ENCODE measurements at regions not wholly inside any gene's neighbourhood (a gene's known extent, or its start where the extent isn't known, plus 50 kb on each side); places are given as distances from the start of the nearest gene placed in this dataset.

GRCh38 chr5:136420168-136420898, 55.0 kb upstream of the TRPC7 start:
- Histone ChIP-seq H2BK20ac (ENCODE audit: low read length) (no peak overlapping the region), H3K14ac (ENCODE audit: insufficient read length) (no peak overlapping the region), H3K56ac (replicated peaks; ENCODE audit: insufficient read length, low read depth, low read length) (no peak overlapping the region), H2BK120ac (replicated peaks; ENCODE audit: low read depth, low read length) (no peak overlapping the region), H3K27me3 (replicated peaks in 1 of 4; ENCODE audit: control insufficient read depth in 3 of 4, extremely low read depth in 1 of 4, insufficient read depth in 3 of 4, low read length in 3 of 4) (no peaks in the 10 kb centered on the region), H3K9ac (replicated peaks in 1 of 4; ENCODE audit: extremely low read depth in 1 of 4, low read depth in 3 of 4, low read length in 3 of 4) (no peak overlapping the region), H3K18ac (ENCODE audit: extremely low read depth, low read length) (no peak overlapping the region), H3K23ac (ENCODE audit: insufficient read length) (no peak overlapping the region), H3K4me1 (replicated peaks in 1 of 4; ENCODE audit: control insufficient read depth in 3 of 4, insufficient read depth in 4 of 4, low read length in 3 of 4) (peaks cover 0 to 5% (median under 1%) of the 10 kb centered on the region in 4 experiments; a peak in 4 of 7 replicates), H4K8ac (ENCODE audit: extremely low read depth, insufficient read depth, low read length) (no peak overlapping the region), H3K4me2 (ENCODE audit: insufficient read depth in 1 of 2, low read depth in 2 of 2, low read length in 2 of 2) (no peak overlapping the region), H4K5ac (ENCODE audit: insufficient read length, low read depth, low read length) (no peak overlapping the region), H3K36me3 (ENCODE audit: control insufficient read depth in 2 of 4, insufficient read depth in 4 of 4, low read length in 3 of 4) (no peaks in the 10 kb centered on the region), H3K4ac (replicated peaks; ENCODE audit: insufficient read length, low read depth, low read length) (no peak overlapping the region), H2BK5ac (ENCODE audit: low read depth, low read length) (peak overlapping the region; percentile 69; the same call in 1 of the 2 replicates), H4K20me1 (replicated peaks in 1 of 2; ENCODE audit: control insufficient read depth in 1 of 2, insufficient read depth in 2 of 2, low read length in 2 of 2) (no peaks in the 10 kb centered on the region), H3K4me3 (ENCODE audit: extremely low read depth in 1 of 4, insufficient read depth in 2 of 4, low read depth in 3 of 4, low read length in 4 of 4) (no peak overlapping the region), H3K79me2 (ENCODE audit: control insufficient read depth in 1 of 2, insufficient read depth in 2 of 2, low read length in 2 of 2) (no peaks in the 10 kb centered on the region), H3K23me2 (ENCODE audit: low read depth, low read length) (no peaks in the 10 kb centered on the region), H3K27ac (ENCODE audit: low read depth, low read length) (no peak overlapping the region), H3K79me1 (ENCODE audit: low read depth, low read length) (no peaks in the 10 kb centered on the region), H2AK5ac (ENCODE audit: low read depth, low read length) (no peak overlapping the region), H2BK12ac (ENCODE audit: low read depth, low read length) (no peak overlapping the region), H2AFZ (ENCODE audit: low read length) (no peak overlapping the region), H3K9me3 (ENCODE audit: insufficient read depth in 2 of 2, low read depth in 1 of 2, low read length in 1 of 2) (no peaks in the 10 kb centered on the region), H4K91ac (replicated peaks; ENCODE audit: insufficient read length, low read length) (no peak overlapping the region), H2BK15ac (ENCODE audit: low read length) (no peak overlapping the region)
- ChIA-PET CTCF (ENCODE audit: partially characterized antibody) (interaction anchor here (0.6 to 4.2 kb wide), 4 partner anchors 17 to 171 kb away, joined by 3 to 17 read pairs (median 9); partner anchors contain the start of gene TRPC7), POLR2A (ENCODE audit: partially characterized antibody) (no interaction called here)
- WGBS, 2 experiments (ENCODE audit: extremely low coverage in 1 of 2, insufficient coverage in 1 of 2, insufficient read length in 1 of 2, insufficient replicate concordance in 2 of 2, low coverage in 1 of 2, low lambda C conversion rate in 2 of 2, missing lambda C conversion rate in 1 of 2), result 83% methylated on average over 5 of the region's 5 CpGs; no CpG with 5 or more reads in 1 of the 2 experiments
- no peak for FAIRE-seq
- no peak for DNase-seq (ENCODE audit: low read depth in 1 of 2, low spot score in 2 of 2)
- no peak for TF ChIP-seq EP300 (IDR thresholded peaks at IDR 0.05; ENCODE audit: borderline replicate concordance in 1 of 2, low read depth in 2 of 2, low read length in 2 of 2)
- no peak for TF ChIP-seq HDAC6 (IDR thresholded peaks at IDR 0.05; ENCODE audit: low read depth, low read length)
- no peak for TF ChIP-seq CHD1 (IDR thresholded peaks at IDR 0.05; ENCODE audit: low read depth, low read length)
- no peak for TF ChIP-seq RAD21 (IDR thresholded peaks at IDR 0.05 in 1 of 2, conservative IDR thresholded peaks at IDR 0.05 in 1 of 2; ENCODE audit: low read depth in 2 of 2, low read length in 2 of 2)
- TF ChIP-seq, protein P1, sequence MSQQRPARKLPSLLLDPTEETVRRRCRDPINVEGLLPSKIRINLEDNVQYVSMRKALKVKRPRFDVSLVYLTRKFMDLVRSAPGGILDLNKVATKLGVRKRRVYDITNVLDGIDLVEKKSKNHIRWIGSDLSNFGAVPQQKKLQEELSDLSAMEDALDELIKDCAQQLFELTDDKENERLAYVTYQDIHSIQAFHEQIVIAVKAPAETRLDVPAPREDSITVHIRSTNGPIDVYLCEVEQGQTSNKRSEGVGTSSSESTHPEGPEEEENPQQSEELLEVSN (IDR thresholded peaks at IDR 0.05), result no peak
- no peak for TF ChIP-seq JUN (IDR thresholded peaks at IDR 0.05; ENCODE audit: low read depth, low read length)
- TF ChIP-seq BRCA1 (IDR thresholded peaks at IDR 0.05; ENCODE audit: low read depth, low read length), result no peak
- TF ChIP-seq POLR2AphosphoS5 (IDR thresholded peaks at IDR 0.05; ENCODE audit: low read depth, low read length), result no peak
- TF ChIP-seq HDAC2 (IDR thresholded peaks at IDR 0.05; ENCODE audit: borderline replicate concordance in 1 of 2, low read depth in 2 of 2, low read length in 2 of 2), result no peak
- TF ChIP-seq PHF8 (conservative IDR thresholded peaks at IDR 0.05; ENCODE audit: low read depth, low read length), result no peak
- TF ChIP-seq CREB1 (IDR thresholded peaks at IDR 0.05), result no peak

Data from H1 (cell line).